ENCODE measurements at regions not wholly inside any gene's neighbourhood (a gene's known extent, or its start where the extent isn't known, plus 50 kb on each side); places are given as distances from the start of the nearest gene placed in this dataset.

DNA sequence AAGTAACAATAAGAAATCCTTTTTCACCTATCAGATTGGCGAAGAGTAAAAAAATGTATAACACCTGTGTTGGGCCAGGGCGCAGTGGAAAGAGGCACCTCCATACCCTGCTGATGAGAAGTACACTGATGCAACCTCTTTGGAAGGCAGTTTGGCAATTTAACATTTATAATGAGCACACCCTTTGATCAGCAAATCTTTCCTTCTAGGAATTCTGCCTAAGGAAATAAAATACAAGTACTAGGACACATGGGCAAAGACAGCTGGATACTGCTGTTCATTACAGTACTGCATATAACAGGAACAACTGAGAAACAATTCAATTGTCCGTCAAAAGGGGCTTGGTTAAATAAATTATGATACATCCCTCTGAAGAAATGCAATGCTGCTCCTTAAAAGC lies 110.1 kb downstream of the RPL27A start:
- no peak for DNase-seq (ENCODE audit: extremely low read depth in 1 of 11, low read depth in 9 of 11, low spot score in 4 of 11)

DNA sequence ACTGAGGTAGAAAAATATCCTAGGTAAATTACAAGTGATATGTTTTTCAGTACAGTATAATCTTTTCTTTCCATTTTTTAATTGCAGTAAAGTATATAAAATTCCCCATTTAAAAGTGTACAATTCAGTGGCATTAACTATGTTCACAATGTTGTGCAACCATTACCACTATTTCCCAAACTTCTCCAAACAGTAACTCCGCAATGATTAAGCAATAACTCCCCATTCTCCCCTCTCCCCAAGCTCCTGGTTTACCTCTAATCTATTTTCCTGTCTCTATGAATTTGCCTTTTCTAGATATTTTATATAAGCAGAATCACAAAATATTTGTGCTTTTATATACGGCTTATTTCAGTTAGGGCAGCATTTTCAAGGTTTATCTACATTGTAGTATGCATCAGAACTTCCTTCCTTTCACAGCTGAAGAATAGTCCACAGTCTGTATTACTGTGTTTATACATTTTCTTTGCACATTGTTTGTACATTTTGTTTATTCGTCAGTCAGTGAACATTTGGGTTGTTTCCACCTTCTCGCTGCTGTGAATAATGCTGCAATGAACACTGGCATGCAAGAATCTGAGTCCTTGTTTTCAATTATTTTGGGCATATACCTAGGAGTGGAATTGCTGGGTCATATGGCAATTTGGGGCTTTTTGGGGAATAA lies 110.7 kb downstream of the RPL27A start:
- DNase-seq (ENCODE audit: extremely low read depth in 1 of 11, low read depth in 9 of 11, low spot score in 4 of 11), result no peak

DNA sequence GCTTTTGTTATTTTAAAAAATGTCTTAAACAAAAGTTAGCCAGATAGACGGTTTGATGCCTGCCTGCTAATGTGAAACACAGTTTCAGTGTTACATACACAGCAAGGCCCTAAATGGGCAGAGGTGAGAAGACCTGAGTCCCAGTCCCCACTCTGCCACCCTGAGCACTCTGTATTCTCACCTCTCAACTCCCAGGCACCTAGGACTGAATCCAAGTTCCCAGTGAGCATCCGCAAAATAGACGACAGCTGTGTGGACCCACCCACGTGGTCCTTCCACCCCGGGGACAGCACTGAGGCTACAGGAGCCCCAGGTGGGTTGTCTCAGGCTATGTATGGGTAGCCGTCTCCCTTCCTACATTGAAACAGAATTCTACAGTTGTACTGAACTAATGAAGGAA lies 111.5 kb downstream of the RPL27A start:
- no peak for DNase-seq (ENCODE audit: extremely low read depth in 1 of 11, low read depth in 9 of 11, low spot score in 4 of 11)

GRCh38 chr11:8794677-8795103 lies 112.1 kb downstream of the RPL27A start:
- no peak for DNase-seq (ENCODE audit: extremely low read depth in 1 of 11, low read depth in 9 of 11, low spot score in 4 of 11)

GRCh38 chr11:8796941-8797340 lies 114.0 kb upstream of the AKIP1 start:
- DNase-seq (ENCODE audit: extremely low read depth in 1 of 11, low read depth in 9 of 11, low spot score in 4 of 11), result no peak

- DNase-seq (ENCODE audit: extremely low read depth in 1 of 11, low read depth in 9 of 11, low spot score in 4 of 11), result no peak
Observed at GRCh38 chr11:8799273-8799672, 111.7 kb upstream of the AKIP1 start.

DNA sequence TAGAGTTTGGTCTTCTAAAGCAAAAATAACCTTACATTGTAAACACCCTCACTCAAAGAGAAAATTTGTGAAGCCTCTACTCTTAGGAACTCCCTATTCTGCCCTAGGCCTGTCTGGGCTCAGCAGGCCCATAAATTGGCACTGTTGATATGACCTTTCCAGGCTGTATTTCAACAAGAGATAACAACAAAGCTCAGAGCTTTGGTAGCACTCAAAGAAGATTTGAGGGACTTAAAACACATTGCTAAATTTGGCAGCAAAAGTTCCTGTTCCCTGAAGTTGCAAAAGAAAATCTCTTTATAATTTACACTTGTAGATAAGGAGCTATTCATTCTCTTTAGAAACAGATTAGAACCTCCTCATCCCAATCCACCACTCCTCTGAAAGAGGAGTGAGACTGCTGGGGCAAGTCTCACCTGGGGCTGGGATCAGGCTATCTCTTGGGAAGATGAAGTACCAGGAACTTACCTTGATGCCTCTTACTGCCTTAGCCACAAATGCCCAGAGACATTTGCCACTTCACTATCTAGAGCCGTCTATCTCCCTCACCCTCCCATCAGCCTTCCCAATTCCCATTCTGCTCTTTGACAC lies 110.4 kb upstream of the AKIP1 start:
- DNase-seq (ENCODE audit: extremely low read depth in 1 of 11, low read depth in 9 of 11, low spot score in 4 of 11), result no peak

GRCh38 chr11:8801121-8801520 lies 109.9 kb upstream of the AKIP1 start:
- DNase-seq (ENCODE audit: extremely low read depth in 1 of 11, low read depth in 9 of 11, low spot score in 4 of 11), result no peak

DNA sequence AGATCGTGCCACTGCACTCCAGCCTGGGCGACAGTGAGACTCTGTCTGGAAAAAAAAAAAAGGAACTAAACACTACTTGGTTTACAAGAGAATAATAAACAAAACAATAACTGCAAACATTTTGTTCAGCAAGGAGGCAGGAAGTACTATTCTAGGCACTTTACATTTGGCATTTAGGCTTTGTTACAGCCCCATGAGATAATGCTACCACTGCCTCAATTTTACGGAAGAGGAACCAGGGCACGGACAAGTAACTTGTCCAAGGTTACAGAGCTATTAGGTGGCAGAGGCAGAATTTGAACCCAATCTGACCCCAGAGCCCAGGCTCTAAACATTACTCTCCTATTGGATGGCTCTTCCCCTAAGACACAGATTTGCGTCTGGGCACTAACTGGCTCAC lies 108.7 kb upstream of the AKIP1 start:
- no peak for DNase-seq (ENCODE audit: extremely low read depth in 1 of 11, low read depth in 9 of 11, low spot score in 4 of 11)

DNA sequence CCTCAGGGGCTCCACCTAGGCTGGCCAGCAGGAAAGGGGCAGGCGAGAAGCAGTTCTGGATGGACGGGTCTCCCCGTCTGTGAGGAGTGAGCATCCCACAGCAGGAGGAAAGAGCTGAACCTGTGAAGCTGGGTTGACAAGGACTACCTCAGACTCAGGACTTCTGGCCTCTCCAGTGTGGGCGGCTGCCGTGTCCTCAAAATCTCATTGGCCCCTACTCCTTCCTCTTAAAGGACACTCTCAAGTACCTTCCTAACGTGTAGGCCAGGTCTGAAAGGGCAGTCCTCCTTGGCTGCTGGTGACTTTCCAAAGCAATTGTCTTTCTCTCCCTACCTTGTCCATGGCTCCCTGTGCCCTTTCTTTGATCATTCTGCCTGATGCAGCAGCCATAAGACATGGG lies 107.0 kb upstream of the AKIP1 start:
- DNase-seq (ENCODE audit: extremely low read depth in 1 of 11, low read depth in 9 of 11, low spot score in 4 of 11), result no peak

DNA sequence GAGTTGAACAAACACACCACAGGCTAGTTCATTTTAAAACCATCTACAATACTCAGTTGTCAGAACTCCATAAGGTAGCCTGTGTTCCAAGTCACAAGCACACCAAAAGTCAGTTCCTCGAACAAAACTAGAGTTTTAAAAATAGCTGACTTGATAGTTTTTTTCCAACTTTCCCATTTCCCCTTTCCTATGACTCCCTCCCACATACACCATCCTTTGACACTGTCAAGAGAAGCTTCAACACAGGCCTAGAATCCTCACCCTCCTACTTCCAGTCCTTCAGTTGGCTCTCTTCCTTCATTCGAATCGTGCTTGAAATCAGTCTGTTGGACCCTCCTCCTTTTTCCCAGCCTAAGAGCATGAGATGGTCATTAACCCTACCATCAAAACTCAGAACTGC lies 105.7 kb upstream of the AKIP1 start:
- no peak for DNase-seq (ENCODE audit: extremely low read depth in 1 of 11, low read depth in 9 of 11, low spot score in 4 of 11)

- no peak for DNase-seq (ENCODE audit: extremely low read depth in 1 of 11, low read depth in 9 of 11, low spot score in 4 of 11)
Observed at GRCh38 chr11:8806974-8807373, 104.0 kb upstream of the AKIP1 start.

DNA sequence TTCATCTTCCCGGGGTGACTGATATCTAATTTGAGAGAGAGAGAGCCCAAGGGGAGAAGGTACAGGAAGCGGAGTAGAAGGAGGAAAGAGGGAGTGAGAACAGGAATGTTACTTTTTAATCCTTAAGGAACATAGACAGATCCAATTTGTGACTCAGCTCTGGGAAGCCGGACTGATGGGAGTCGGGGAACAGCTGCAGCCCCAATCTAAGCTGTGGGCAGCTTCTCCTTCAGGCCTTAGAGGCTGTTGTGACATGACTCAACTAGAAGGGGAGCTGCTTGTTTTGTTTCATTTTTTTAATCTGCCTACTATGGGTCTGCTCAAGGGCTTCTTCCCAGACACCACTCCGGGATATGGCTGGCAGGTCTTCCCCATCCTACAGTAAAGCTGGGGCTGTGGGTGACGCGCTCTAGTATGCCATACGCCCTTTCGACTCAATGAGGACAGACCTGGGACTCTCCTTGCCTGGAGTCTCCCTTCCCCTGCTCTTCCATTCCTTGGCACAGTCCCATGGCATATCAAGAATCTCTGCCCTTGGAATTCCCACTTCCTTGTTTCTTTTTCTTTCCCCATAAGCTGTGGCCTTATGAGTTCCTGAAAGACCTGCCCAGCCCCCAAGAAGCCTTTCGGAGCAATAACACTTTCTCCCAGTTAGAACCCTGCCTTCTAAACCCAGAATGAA lies 103.3 kb upstream of the AKIP1 start:
- DNase-seq (ENCODE audit: extremely low read depth in 1 of 11, low read depth in 9 of 11, low spot score in 4 of 11), result no peak

DNA sequence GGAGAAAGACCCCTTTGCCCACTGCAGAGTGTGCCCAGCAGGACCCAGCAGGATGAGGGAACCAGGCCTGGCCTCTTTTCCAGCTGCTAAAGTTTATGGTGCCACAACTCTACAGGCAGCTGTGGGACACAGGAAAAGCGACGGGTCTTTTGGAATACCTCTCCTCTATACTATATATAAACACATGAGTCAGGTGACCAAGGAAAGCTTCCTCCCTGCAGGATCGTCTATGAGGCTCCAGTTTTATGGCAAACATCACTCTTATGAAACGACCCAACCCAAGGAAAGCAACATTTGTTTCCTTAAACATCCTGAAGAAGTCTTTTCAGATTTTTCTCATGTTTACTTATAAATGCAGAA lies 102.8 kb upstream of the AKIP1 start:
- no peak for DNase-seq (ENCODE audit: extremely low read depth in 1 of 11, low read depth in 9 of 11, low spot score in 4 of 11)

- DNase-seq (ENCODE audit: extremely low read depth in 1 of 11, low read depth in 9 of 11, low spot score in 4 of 11), result no peak
Observed at GRCh38 chr11:8809241-8809938, 101.6 kb upstream of the AKIP1 start.

- DNase-seq (ENCODE audit: extremely low read depth in 1 of 11, low read depth in 9 of 11, low spot score in 4 of 11), result no peak
Observed at GRCh38 chr11:8809939-8810539, 101.0 kb upstream of the AKIP1 start.

DNA sequence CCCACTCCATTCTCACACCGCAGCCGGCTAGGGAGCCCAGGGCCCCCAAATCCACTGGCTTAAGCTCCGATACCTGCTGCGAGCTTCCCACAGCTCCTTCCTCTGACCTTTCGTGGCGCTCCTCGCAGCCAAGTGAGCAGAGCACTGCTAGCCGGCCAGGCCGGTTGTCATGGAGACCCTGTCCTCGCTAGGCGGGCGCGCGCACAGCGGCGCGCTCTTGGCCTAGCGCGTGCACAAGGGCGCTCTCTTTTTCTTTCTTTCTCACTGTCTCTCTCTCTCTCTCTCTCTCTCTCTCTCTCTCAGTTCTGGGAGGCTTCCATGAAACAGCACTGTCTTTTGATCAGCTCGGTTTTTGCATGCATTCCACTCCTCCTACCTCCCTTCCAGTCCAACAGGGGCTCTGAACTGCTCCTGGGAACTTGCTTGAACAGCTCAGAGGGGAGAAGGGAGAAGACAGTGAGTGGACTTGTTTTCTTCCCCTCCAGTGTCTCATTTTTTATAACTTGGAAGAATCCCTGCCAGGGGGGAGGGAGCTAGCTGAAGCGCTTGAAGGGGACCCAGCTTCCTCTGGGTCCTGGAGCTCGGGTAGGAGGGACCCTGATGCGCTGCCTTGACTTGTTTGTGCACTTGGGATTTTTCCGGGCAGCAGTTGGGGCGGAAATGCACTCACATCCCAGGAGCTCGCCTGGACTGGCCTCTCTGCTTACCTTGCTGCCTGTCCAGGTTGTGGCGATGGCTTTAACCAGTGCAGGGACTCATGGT lies 100.3 kb upstream of the AKIP1 start:
- DNase-seq (ENCODE audit: extremely low read depth in 1 of 11, low read depth in 9 of 11, low spot score in 4 of 11), result peak; percentile 73 to 82 (median 77)

- DNase-seq (ENCODE audit: extremely low read depth in 1 of 11, low read depth in 9 of 11, low spot score in 4 of 11), result no peak
Observed at GRCh38 chr11:8811571-8811970, 99.4 kb upstream of the AKIP1 start.

GRCh38 chr11:8812438-8812837 lies 98.6 kb upstream of the AKIP1 start:
- no peak for DNase-seq (ENCODE audit: extremely low read depth in 1 of 11, low read depth in 9 of 11, low spot score in 4 of 11)
